HG02623 (cell line): ENCODE measurements at regions not wholly inside any gene's neighbourhood (a gene's known extent, or its start where the extent isn't known, plus 50 kb on each side); places are given as distances from the start of the nearest gene placed in this dataset.
"Not testable (repeated sequence)": the region's sequence is repeated elsewhere in the genome, so short reads cannot be mapped to it uniquely, and the experiment has no call there.

Experiments
- ATAC-seq: cut with Tn5 transposase; IDR thresholded peaks from one replicate; pipeline ENCODE4 v1.9.1; 2021; ENCODE audit warnings: moderate library complexity; ENCODE audit not compliant: unreplicated experiment

GRCh38 chr3:5464649-5465048, 277.1 kb downstream of the EDEM1 start:
- ATAC-seq = no peak

GRCh38 chr3:5465183-5465582, 277.7 kb downstream of the EDEM1 start:
- no peak for ATAC-seq

- ATAC-seq = no peak
Observed at GRCh38 chr3:5466065-5466464, 278.6 kb downstream of the EDEM1 start.

- no peak for ATAC-seq
Observed at GRCh38 chr3:5466717-5467116, 279.2 kb downstream of the EDEM1 start.

GRCh38 chr3:5473471-5473870, 286.0 kb downstream of the EDEM1 start:
- ATAC-seq = peak; percentile 45

GRCh38 chr3:5476403-5476802, 288.9 kb downstream of the EDEM1 start:
- no peak for ATAC-seq

- ATAC-seq = no peak
Observed at GRCh38 chr3:5479229-5479799, 291.8 kb downstream of the EDEM1 start.

- no peak for ATAC-seq
Observed at GRCh38 chr3:5480190-5480589, 292.7 kb downstream of the EDEM1 start.

- ATAC-seq = peak; percentile 47
Observed at GRCh38 chr3:5485427-5485826, 297.9 kb downstream of the EDEM1 start.

GRCh38 chr3:5488771-5489170, 301.3 kb downstream of the EDEM1 start:
- ATAC-seq = no peak

GRCh38 chr3:5489536-5489935, 302.0 kb downstream of the EDEM1 start:
- peak; percentile 59 for ATAC-seq

GRCh38 chr3:5494905-5495519, 307.5 kb downstream of the EDEM1 start:
- ATAC-seq = no peak

- ATAC-seq = no peak
Observed at GRCh38 chr3:5497497-5497896, 310.0 kb downstream of the EDEM1 start.

- ATAC-seq = peak; percentile 29
Observed at GRCh38 chr3:5498981-5499380, 311.5 kb downstream of the EDEM1 start.

GRCh38 chr3:5499404-5499803, 311.9 kb downstream of the EDEM1 start:
- peak; percentile 85 for ATAC-seq

GRCh38 chr3:5503136-5503535, 315.6 kb downstream of the EDEM1 start:
- ATAC-seq = no peak

GRCh38 chr3:5504135-5504534, 316.6 kb downstream of the EDEM1 start:
- no peak for ATAC-seq

- ATAC-seq = no peak
Observed at GRCh38 chr3:5505163-5505562, 317.7 kb downstream of the EDEM1 start.

GRCh38 chr3:5505997-5506396, 318.5 kb downstream of the EDEM1 start:
- no peak for ATAC-seq

- not testable (repeated sequence) for ATAC-seq
Observed at GRCh38 chr3:5508860-5509259, 321.4 kb downstream of the EDEM1 start.

- no peak for ATAC-seq
Observed at GRCh38 chr3:5510300-5510699, 322.8 kb downstream of the EDEM1 start.

GRCh38 chr3:5517921-5518320, 330.4 kb downstream of the EDEM1 start:
- no peak for ATAC-seq

- no peak for ATAC-seq
Observed at GRCh38 chr3:5520237-5520636, 332.7 kb downstream of the EDEM1 start.
